T47D (cell line): ENCODE measurements at regions not wholly inside any gene's neighbourhood (a gene's known extent, or its start where the extent isn't known, plus 50 kb on each side); places are given as distances from the start of the nearest gene placed in this dataset.
A peak's percentile ranks its signal among the peaks of the same experiment; 100 is the strongest.
"Not testable (repeated sequence)": the region's sequence is repeated elsewhere in the genome, so short reads cannot be mapped to it uniquely, and the experiment has no call there.

Experiments used
- DNase-seq, 2 experiments: peaks; one replicate each; pipeline versions ENCODE4 v3.0.0 to v3.0.0-alpha.2; 2011 to 2012; ENCODE audit warnings: low read depth in 1 of 2, low spot score in 1 of 2
- JUND ChIP-seq: IDR thresholded peaks from 2 replicates; pipeline ENCODE4 v1.6.1; 2012; ENCODE audit warnings: low read depth
- in situ Hi-C: cut with HindIII; loops from 2 replicates; pipeline ENCODE4 v1.10.0; 2016; ENCODE audit warnings: low sequenced_read_pairs, low pct_unique_long_range_greater_than_20kb

GRCh38 chr13:85137516-85137915, 661.7 kb downstream of the SLITRK6 start:
- in situ Hi-C loops = no loop called here
- no peak for DNase-seq
- no peak for TF ChIP-seq JUND

GRCh38 chr13:85132986-85133385, 666.2 kb downstream of the SLITRK6 start:
- in situ Hi-C loops = no loop called here
- no peak for TF ChIP-seq JUND
- DNase-seq = no peak

- DNase-seq, in situ Hi-C loops: not testable (repeated sequence)
These were observed 675.7 kb downstream of the SLITRK6 start for GRCh38 chr13:85123501-85123900.

- in situ Hi-C loops = no loop called here
- TF ChIP-seq JUND = no peak
- DNase-seq = no peak
These were observed 690.9 kb downstream of the SLITRK6 start for GRCh38 chr13:85108356-85108755.

- TF ChIP-seq JUND = no peak
- in situ Hi-C loops = no loop called here
- no peak for DNase-seq
These were observed 700.0 kb downstream of the SLITRK6 start for GRCh38 chr13:85099245-85099644.

- no peak for TF ChIP-seq JUND
- in situ Hi-C loops = no loop called here
- no peak for DNase-seq
These were observed 703.6 kb downstream of the SLITRK6 start for GRCh38 chr13:85095418-85096272.

GRCh38 chr13:85093808-85094207, 705.4 kb downstream of the SLITRK6 start:
- no peak for TF ChIP-seq JUND
- DNase-seq = no peak
- in situ Hi-C loops = no loop called here

- no peak for TF ChIP-seq JUND
- no peak for DNase-seq
- in situ Hi-C loops = no loop called here
These were observed 707.5 kb downstream of the SLITRK6 start for GRCh38 chr13:85091631-85092234.

- DNase-seq = no peak
- in situ Hi-C loops = no loop called here
- no peak for TF ChIP-seq JUND
These were observed 710.0 kb downstream of the SLITRK6 start for GRCh38 chr13:85089186-85089585.

- in situ Hi-C loops = no loop called here
- DNase-seq = peak in 1 of 2 experiments; percentile 4
- TF ChIP-seq JUND = no peak
These were observed 718.5 kb downstream of the SLITRK6 start for GRCh38 chr13:85080691-85081090.

GRCh38 chr13:85076343-85076742, 722.9 kb downstream of the SLITRK6 start:
- in situ Hi-C loops = no loop called here

GRCh38 chr13:85074543-85075313, 724.5 kb downstream of the SLITRK6 start:
- DNase-seq = no peak
- in situ Hi-C loops = no loop called here
- TF ChIP-seq JUND = no peak

More at GRCh38 chr13:85076343-85076742, 722.9 kb downstream of the SLITRK6 start:
- no peak for TF ChIP-seq JUND
- DNase-seq = no peak

GRCh38 chr13:85068231-85068630, 731.0 kb downstream of the SLITRK6 start:
- DNase-seq = no peak
- in situ Hi-C loops = no loop called here
- no peak for TF ChIP-seq JUND
